B cell (primary cell): ENCODE measurements at regions not wholly inside any gene's neighbourhood (a gene's known extent, or its start where the extent isn't known, plus 50 kb on each side); places are given as distances from the start of the nearest gene placed in this dataset.

Experiments
- ATAC-seq: fragments of 200-7000 bp; cut with Tn5 transposase; one replicate; pipeline ENCODE4 v1.10.0; 2021; ENCODE audit warnings: low read depth, mild to moderate bottlenecking, moderate number of reproducible peaks, moderate library complexity
- CTCF ChIA-PET: fragments of 350-600 bp; sonication (Branson Sonifier 250); formaldehyde crosslinking; loops from one replicate; lab custom pipeline; 2021; ENCODE audit warnings: antibody characterized with exemption, inconsistent platforms; lab: Charles Lee
- POLR2A ChIA-PET: fragments of 350-600 bp; sonication (Branson Sonifier 250); formaldehyde crosslinking; loops from one replicate; lab custom pipeline; 2021; ENCODE audit warnings: antibody characterized with exemption; lab: Charles Lee
- DNase-seq: peaks from one replicate; pipeline ENCODE4 v3.0.0; 2013
- H2AFZ ChIP-seq: 2 replicates; pipeline ENCODE4 v1.6.1; 2012; ENCODE audit warnings: mild to moderate bottlenecking, low read depth, low read length; ENCODE audit not compliant: insufficient read depth, poor library complexity, severe bottlenecking
- H3K27ac ChIP-seq, 2 donors: 1 replicate in 1 of 2; 2 replicates in 1 of 2; pipeline ENCODE4 v1.5.1; 2012 to 2013; ENCODE audit warnings: low read length in 2 of 2, mild to moderate bottlenecking in 2 of 2, moderate library complexity in 1 of 2
- H3K27me3 ChIP-seq, 4 experiments: fragments of 200-600 bp in 1 of 4; sonication (generic) in 1 of 4; replicated peaks in 1 of 4; 1 replicate in 2 of 4; 2 replicates in 2 of 4; pipeline versions ENCODE4 v1.6.1 to v1.7.0; 2013 to 2016; ENCODE audit warnings: low read length in 3 of 4, mild to moderate bottlenecking in 2 of 4, mixed read lengths in 1 of 4, moderate library complexity in 1 of 4; ENCODE audit not compliant: insufficient read depth in 4 of 4, control insufficient read depth in 3 of 4; ENCODE audit errors: control extremely low read depth in 1 of 4
- H3K36me3 ChIP-seq, 2 experiments: replicated peaks in 1 of 2; 1 replicate in 1 of 2; 2 replicates in 1 of 2; pipeline versions ENCODE4 v1.6.1 to v1.7.1; 2013; ENCODE audit warnings: low read length in 1 of 2; ENCODE audit not compliant: insufficient read depth in 2 of 2, control insufficient read depth in 1 of 2; ENCODE audit errors: control extremely low read depth in 1 of 2, extremely low read depth in 1 of 2
- H3K4me1 ChIP-seq, 2 donors: fragments of 200-600 bp in 1 of 2; sonication (generic) in 1 of 2; 1 replicate in 1 of 2; 2 replicates in 1 of 2; pipeline versions ENCODE4 v1.5.1 to v1.6.1; 2013 to 2017; ENCODE audit warnings: low read length in 2 of 2; ENCODE audit not compliant: control insufficient read depth in 2 of 2, insufficient read depth in 2 of 2
- H3K4me2 ChIP-seq: replicated peaks from 2 replicates; pipeline ENCODE3; 2012; ENCODE audit warnings: mild to moderate bottlenecking, low read depth, low read length; ENCODE audit not compliant: poor library complexity, severe bottlenecking
- H3K4me3 ChIP-seq, 5 experiments: fragments of 200-600 bp in 1 of 5; sonication (generic) in 1 of 5; 1 replicate in 3 of 5; 2 replicates in 2 of 5; pipeline versions ENCODE4 v1.5.1 to v1.7.0; 2011 to 2016; ENCODE audit warnings: low read length in 4 of 5, mild to moderate bottlenecking in 4 of 5, low read depth in 2 of 5, control low read depth in 1 of 5, moderate library complexity in 1 of 5; ENCODE audit not compliant: insufficient read depth in 1 of 5; ENCODE audit errors: control extremely low read depth in 1 of 5, extremely low read depth in 1 of 5
- H3K79me2 ChIP-seq: fragments of 200-600 bp; sonication (generic); one replicate; pipeline ENCODE4 v1.6.0; 2016; ENCODE audit warnings: low read length; ENCODE audit not compliant: control insufficient read depth, insufficient read depth
- H3K9ac ChIP-seq: fragments of 200-600 bp; sonication (generic); 2 replicates; pipeline ENCODE4 v1.6.1; 2017; ENCODE audit warnings: mild to moderate bottlenecking, low read length, moderate library complexity
- H3K9me3 ChIP-seq, 3 donors: one replicate each; pipeline versions ENCODE4 v1.6.1 to v1.7.1; 2013; ENCODE audit warnings: low read length in 2 of 3; ENCODE audit not compliant: control insufficient read depth in 2 of 3, insufficient read depth in 1 of 3; ENCODE audit errors: control extremely low read depth in 1 of 3
- H4K20me1 ChIP-seq: 2 replicates; pipeline ENCODE4 v1.6.0; 2012; ENCODE audit warnings: mild to moderate bottlenecking, low read length; ENCODE audit not compliant: insufficient read depth, control insufficient read depth, poor library complexity, severe bottlenecking
- H3K27ac Mint-ChIP-seq: one replicate; pipeline ENCODE4 v1.8.0; 2021; ENCODE audit warnings: mixed read lengths
- H3K27me3 Mint-ChIP-seq: one replicate; pipeline ENCODE4 v1.8.0; 2021; ENCODE audit warnings: mixed read lengths
- H3K4me1 Mint-ChIP-seq: one replicate; pipeline ENCODE4 v1.8.0; 2021; ENCODE audit warnings: mixed read lengths
- H3K4me3 Mint-ChIP-seq: one replicate; pipeline ENCODE4 v1.8.0; 2021; ENCODE audit warnings: mixed read lengths
- H3K9me3 Mint-ChIP-seq: one replicate; pipeline ENCODE4 v1.8.0; 2022; ENCODE audit warnings: mixed read lengths; ENCODE audit not compliant: insufficient read depth
- CTCF ChIP-seq: fragments of 200-600 bp; IDR thresholded peaks from one replicate; pipeline ENCODE4 v1.8.0; 2022; ENCODE audit warnings: antibody characterized with exemption, mild to moderate bottlenecking
- EZH2 ChIP-seq: IDR thresholded peaks from 2 replicates; pipeline ENCODE4 v1.6.1; 2012; ENCODE audit warnings: borderline replicate concordance, low read depth, mild to moderate bottlenecking, moderate library complexity, low read length; ENCODE audit not compliant: insufficient read depth, poor library complexity, severe bottlenecking
- WGBS: methylation state at CpG from one replicate; pipeline ENCODE4 v1.1.5; 2013; ENCODE audit warnings: missing lambda C conversion rate; ENCODE audit not compliant: insufficient coverage; 5-methylcytosine and 5-hydroxymethylcytosine counted together
- intact Hi-C: fragments of 100-400 bp; cut with micrococcal nuclease; formaldehyde crosslinking; loops from one replicate; pipeline ENCODE4 v1.10.0; 2022

GRCh38 chr9:92232190-92232589, 61.3 kb downstream of the IARS1 start:
- Histone ChIP-seq H2AFZ (no peak overlapping the region), H3K36me3 (peaks cover 8 to 45% of the 10 kb centered on the region in 2 experiments), H3K4me1 (no peaks in the 10 kb centered on the region), H3K4me2 (no peak overlapping the region), H3K27ac (no peak overlapping the region), H3K4me3 (no peak overlapping the region), H3K27me3 (no peaks in the 10 kb centered on the region), H4K20me1 (no peaks in the 10 kb centered on the region), H3K79me2 (no peaks in the 10 kb centered on the region), H3K9ac (no peak overlapping the region), H3K9me3 (peaks cover 0 to 10% (median 2%) of the 10 kb centered on the region in 3 donors)
- WGBS, result no CpG with 5 or more reads among the region's 1 CpG
- intact Hi-C loops, result no loop called here
- Mint-ChIP-seq H3K4me1 (no peaks in the 10 kb centered on the region), H3K27me3 (no peaks in the 10 kb centered on the region), H3K4me3 (no peak overlapping the region), H3K27ac (no peak overlapping the region), H3K9me3 (peaks cover 2% of the 10 kb centered on the region)
- no peak for DNase-seq
- CTCF ChIA-PET, result no interaction called here
- TF ChIP-seq CTCF (no peak), EZH2 (no peak)
- no peak for ATAC-seq
- POLR2A ChIA-PET, result no interaction called here

GRCh38 chr9:92228628-92229027, 64.9 kb downstream of the IARS1 start:
- Mint-ChIP-seq H3K9me3 (peaks cover 2% of the 10 kb centered on the region), H3K4me3 (no peak overlapping the region), H3K27ac (no peak overlapping the region), H3K4me1 (no peaks in the 10 kb centered on the region), H3K27me3 (no peaks in the 10 kb centered on the region)
- Histone ChIP-seq H3K27me3 (no peaks in the 10 kb centered on the region), H4K20me1 (no peaks in the 10 kb centered on the region), H3K4me3 (no peak overlapping the region), H3K36me3 (peaks cover 12 to 44% of the 10 kb centered on the region in 2 experiments), H3K27ac (no peak overlapping the region), H3K4me2 (no peak overlapping the region), H3K9me3 (peaks cover 0 to 10% (median 2%) of the 10 kb centered on the region in 3 donors), H3K4me1 (no peaks in the 10 kb centered on the region), H2AFZ (no peak overlapping the region), H3K9ac (no peak overlapping the region), H3K79me2 (no peaks in the 10 kb centered on the region)
- intact Hi-C loops, result no loop called here
- ATAC-seq (no peak), DNase-seq (no peak)
- CTCF ChIA-PET, result no interaction called here
- TF ChIP-seq EZH2 (no peak), CTCF (no peak)
- 96% methylated on average over 2 of the region's 2 CpGs for WGBS
- POLR2A ChIA-PET, result no interaction called here
